ENCODE measurements at regions not wholly inside any gene's neighbourhood (a gene's known extent, or its start where the extent isn't known, plus 50 kb on each side); places are given as distances from the start of the nearest gene placed in this dataset.
A peak's percentile ranks its signal among the peaks of the same experiment; 100 is the strongest.

- no peaks in the 10 kb centered on the region for H3K36me3 ChIP-seq (ENCODE audit: control insufficient read depth, insufficient read depth, low read length)
- Mint-ChIP-seq H3K4me1 (no peaks in the 10 kb centered on the region), H3K27ac (no peak overlapping the region), H3K36me3 (no peaks in the 10 kb centered on the region), H3K27me3 (ENCODE audit: low read depth in 2 of 2) (peaks cover 12 to 15% of the 10 kb centered on the region in 2 donors), H3K4me3 (no peak overlapping the region), H3K9me3 (no peaks in the 10 kb centered on the region)
- intact Hi-C loops (cut with micrococcal nuclease): loop anchor here (5.0 kb wide), 1 partner anchor 294 kb away; no protein-coding TSS in a partner anchor
- no peak overlapping the region for H3K27ac ChIP-seq (ENCODE audit: low read length)
- ATAC-seq (no peak), DNase-seq (no peak)
- TF ChIP-seq CTCF (IDR thresholded peaks at IDR 0.05): no peak
- 94% methylated on average over 6 of the region's 6 CpGs for WGBS (ENCODE audit: insufficient coverage)
- H3K4me3 ChIP-seq (ENCODE audit: low read length): no peak overlapping the region
- no peaks in the 10 kb centered on the region for H3K27me3 ChIP-seq (ENCODE audit: control insufficient read depth, insufficient read depth, low read length)
- H3K4me1 ChIP-seq (ENCODE audit: control insufficient read depth, insufficient read depth, low read length): no peaks in the 10 kb centered on the region
- no peaks in the 10 kb centered on the region for H3K9me3 ChIP-seq (ENCODE audit: control insufficient read depth, insufficient read depth, low read length)
These were observed 183.4 kb downstream of the USP12 start for GRCh38 chr13:26988059-26988769.

- no peak overlapping the region for H3K4me3 ChIP-seq (ENCODE audit: low read length)
- 76% methylated on average over 10 of the region's 10 CpGs for WGBS (ENCODE audit: insufficient coverage)
- no peaks in the 10 kb centered on the region for H3K27me3 ChIP-seq (ENCODE audit: control insufficient read depth, insufficient read depth, low read length)
- Mint-ChIP-seq H3K4me3 (no peak overlapping the region), H3K27me3 (ENCODE audit: low read depth in 2 of 2) (peaks cover 10 to 15% of the 10 kb centered on the region in 2 donors), H3K4me1 (no peaks in the 10 kb centered on the region), H3K36me3 (no peaks in the 10 kb centered on the region), H3K9me3 (no peaks in the 10 kb centered on the region), H3K27ac (no peak overlapping the region)
- TF ChIP-seq CTCF (IDR thresholded peaks at IDR 0.05): no peak
- no peaks in the 10 kb centered on the region for H3K36me3 ChIP-seq (ENCODE audit: control insufficient read depth, insufficient read depth, low read length)
- no peak overlapping the region for H3K27ac ChIP-seq (ENCODE audit: low read length)
- no peaks in the 10 kb centered on the region for H3K9me3 ChIP-seq (ENCODE audit: control insufficient read depth, insufficient read depth, low read length)
- DNase-seq (no peak), ATAC-seq (no peak)
- H3K4me1 ChIP-seq (ENCODE audit: control insufficient read depth, insufficient read depth, low read length): no peaks in the 10 kb centered on the region
- intact Hi-C loops (cut with micrococcal nuclease): loop anchor here (5.0 kb wide), 1 partner anchor 295 kb away; no protein-coding TSS in a partner anchor
These were observed 184.1 kb downstream of the USP12 start for GRCh38 chr13:26987486-26988013.

- Mint-ChIP-seq H3K4me1 (peaks cover 4 to 5% of the 10 kb centered on the region in 2 donors), H3K27me3 (ENCODE audit: low read depth in 2 of 2) (peaks cover 10 to 15% of the 10 kb centered on the region in 2 donors), H3K4me3 (no peak overlapping the region), H3K36me3 (no peaks in the 10 kb centered on the region), H3K27ac (no peak overlapping the region), H3K9me3 (no peaks in the 10 kb centered on the region)
- ATAC-seq: peak; percentile 81 to 92 (median 91)
- no peak overlapping the region for H3K4me3 ChIP-seq (ENCODE audit: low read length)
- peak; percentile 80 for TF ChIP-seq CTCF (IDR thresholded peaks at IDR 0.05)
- H3K27me3 ChIP-seq (ENCODE audit: control insufficient read depth, insufficient read depth, low read length): no peaks in the 10 kb centered on the region
- no peak overlapping the region for H3K27ac ChIP-seq (ENCODE audit: low read length)
- H3K9me3 ChIP-seq (ENCODE audit: control insufficient read depth, insufficient read depth, low read length): no peaks in the 10 kb centered on the region
- H3K4me1 ChIP-seq (ENCODE audit: control insufficient read depth, insufficient read depth, low read length): peaks cover 10% of the 10 kb centered on the region
- intact Hi-C loops (cut with micrococcal nuclease): loop anchor here (1.0 to 5.0 kb wide), 5 partner anchors 219 to 999 kb away; no protein-coding TSS in a partner anchor
- no peaks in the 10 kb centered on the region for H3K36me3 ChIP-seq (ENCODE audit: control insufficient read depth, insufficient read depth, low read length)
- peak; percentile 48 to 88 for DNase-seq
- WGBS (ENCODE audit: insufficient coverage): 15% methylated on average over 6 of the region's 6 CpGs
These were observed 186.2 kb downstream of the USP12 start for GRCh38 chr13:26985285-26985878.

All from natural killer cell (primary cell).